HL-60 (cell line): ENCODE measurements at regions not wholly inside any gene's neighbourhood (a gene's known extent, or its start where the extent isn't known, plus 50 kb on each side); places are given as distances from the start of the nearest gene placed in this dataset.

Experiments
- DNase-seq, 2 experiments: peaks; one replicate each; pipeline ENCODE4 v3.0.0-alpha.2; 2010 to 2020; ENCODE audit warnings: low read depth in 1 of 2, low spot score in 1 of 2
- H3K27ac ChIP-seq: fragments of 250-450 bp; sonication (Bioruptor Pico); replicated peaks from 2 replicates; pipeline ENCODE4 v1.5.1; 2020; ENCODE audit warnings: mild to moderate bottlenecking, moderate library complexity
- H3K27me3 ChIP-seq: fragments of 250-450 bp; sonication (Bioruptor Pico); 2 replicates; pipeline ENCODE4 v1.5.1; 2021; ENCODE audit warnings: mild to moderate bottlenecking, moderate library complexity; ENCODE audit not compliant: insufficient read depth, poor library complexity, severe bottlenecking
- H3K4me3 ChIP-seq: replicated peaks from 2 replicates; pipeline ENCODE4 v1.5.1; 2011; ENCODE audit warnings: mild to moderate bottlenecking, control low read depth, low read length; ENCODE audit not compliant: insufficient read depth
- CTCF ChIP-seq: IDR thresholded peaks from one replicate; pipeline ENCODE4 v1.5.1; 2011; ENCODE audit warnings: low read length, control low read depth, inconsistent platforms; ENCODE audit not compliant: insufficient read depth
- GABPA ChIP-seq: IDR thresholded peaks from 2 replicates; pipeline ENCODE4 v1.6.1; 2012; ENCODE audit warnings: low read depth
- POLR2AphosphoS5 ChIP-seq: IDR thresholded peaks from 2 replicates; pipeline ENCODE4 v1.6.1; 2012; ENCODE audit warnings: low read depth
- SPI1 ChIP-seq: IDR thresholded peaks from 2 replicates; pipeline ENCODE4 v1.6.1; 2012; ENCODE audit warnings: low read depth, mild to moderate bottlenecking, borderline replicate concordance
- TF ChIP-seq, protein P1 (sequence below): IDR thresholded peaks from 2 replicates; pipeline ENCODE4 v1.6.1; 2012; ENCODE audit warnings: low read depth; ENCODE audit not compliant: insufficient replicate concordance

- no peak for DNase-seq
- TF ChIP-seq GABPA (no peak), POLR2AphosphoS5 (no peak), CTCF (no peak), SPI1 (no peak)
- TF ChIP-seq, protein P1, sequence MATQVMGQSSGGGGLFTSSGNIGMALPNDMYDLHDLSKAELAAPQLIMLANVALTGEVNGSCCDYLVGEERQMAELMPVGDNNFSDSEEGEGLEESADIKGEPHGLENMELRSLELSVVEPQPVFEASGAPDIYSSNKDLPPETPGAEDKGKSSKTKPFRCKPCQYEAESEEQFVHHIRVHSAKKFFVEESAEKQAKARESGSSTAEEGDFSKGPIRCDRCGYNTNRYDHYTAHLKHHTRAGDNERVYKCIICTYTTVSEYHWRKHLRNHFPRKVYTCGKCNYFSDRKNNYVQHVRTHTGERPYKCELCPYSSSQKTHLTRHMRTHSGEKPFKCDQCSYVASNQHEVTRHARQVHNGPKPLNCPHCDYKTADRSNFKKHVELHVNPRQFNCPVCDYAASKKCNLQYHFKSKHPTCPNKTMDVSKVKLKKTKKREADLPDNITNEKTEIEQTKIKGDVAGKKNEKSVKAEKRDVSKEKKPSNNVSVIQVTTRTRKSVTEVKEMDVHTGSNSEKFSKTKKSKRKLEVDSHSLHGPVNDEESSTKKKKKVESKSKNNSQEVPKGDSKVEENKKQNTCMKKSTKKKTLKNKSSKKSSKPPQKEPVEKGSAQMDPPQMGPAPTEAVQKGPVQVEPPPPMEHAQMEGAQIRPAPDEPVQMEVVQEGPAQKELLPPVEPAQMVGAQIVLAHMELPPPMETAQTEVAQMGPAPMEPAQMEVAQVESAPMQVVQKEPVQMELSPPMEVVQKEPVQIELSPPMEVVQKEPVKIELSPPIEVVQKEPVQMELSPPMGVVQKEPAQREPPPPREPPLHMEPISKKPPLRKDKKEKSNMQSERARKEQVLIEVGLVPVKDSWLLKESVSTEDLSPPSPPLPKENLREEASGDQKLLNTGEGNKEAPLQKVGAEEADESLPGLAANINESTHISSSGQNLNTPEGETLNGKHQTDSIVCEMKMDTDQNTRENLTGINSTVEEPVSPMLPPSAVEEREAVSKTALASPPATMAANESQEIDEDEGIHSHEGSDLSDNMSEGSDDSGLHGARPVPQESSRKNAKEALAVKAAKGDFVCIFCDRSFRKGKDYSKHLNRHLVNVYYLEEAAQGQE = no peak
- Histone ChIP-seq H3K27ac (no peak overlapping the region), H3K4me3 (no peak overlapping the region), H3K27me3 (no peaks in the 10 kb centered on the region)
Observed at GRCh38 chr13:74620711-74621110, 486.5 kb upstream of the KLF12 start.

- Histone ChIP-seq H3K27ac (no peak overlapping the region), H3K27me3 (no peaks in the 10 kb centered on the region), H3K4me3 (no peak overlapping the region)
- DNase-seq = no peak
- no peak for TF ChIP-seq POLR2AphosphoS5
- TF ChIP-seq, protein P1 = no peak
Observed at GRCh38 chr13:74620308-74620707, 486.1 kb upstream of the KLF12 start.

- TF ChIP-seq, protein P1 = no peak
- TF ChIP-seq SPI1 (no peak), POLR2AphosphoS5 (no peak), CTCF (no peak), GABPA (no peak)
- H3K27ac ChIP-seq = no peak overlapping the region
- H3K4me3 ChIP-seq = no peak overlapping the region
- no peak for DNase-seq
- H3K27me3 ChIP-seq = peaks cover 3% of the 10 kb centered on the region
Observed at GRCh38 chr13:74597526-74597925, 463.3 kb upstream of the KLF12 start.

- no peaks in the 10 kb centered on the region for H3K27me3 ChIP-seq
- no peak overlapping the region for H3K27ac ChIP-seq
- TF ChIP-seq, protein P1 = no peak
- no peak for TF ChIP-seq POLR2AphosphoS5
- DNase-seq = no peak
- no peak overlapping the region for H3K4me3 ChIP-seq
Observed at GRCh38 chr13:74596691-74597090, 462.5 kb upstream of the KLF12 start.
